HG03457 (cell line): ENCODE measurements at regions not wholly inside any gene's neighbourhood (a gene's known extent, or its start where the extent isn't known, plus 50 kb on each side); places are given as distances from the start of the nearest gene placed in this dataset.

Experiments
- ATAC-seq: cut with Tn5 transposase; IDR thresholded peaks from one replicate; pipeline ENCODE4 v1.9.1; 2021; ENCODE audit warnings: moderate number of reproducible peaks; ENCODE audit not compliant: unreplicated experiment

DNA sequence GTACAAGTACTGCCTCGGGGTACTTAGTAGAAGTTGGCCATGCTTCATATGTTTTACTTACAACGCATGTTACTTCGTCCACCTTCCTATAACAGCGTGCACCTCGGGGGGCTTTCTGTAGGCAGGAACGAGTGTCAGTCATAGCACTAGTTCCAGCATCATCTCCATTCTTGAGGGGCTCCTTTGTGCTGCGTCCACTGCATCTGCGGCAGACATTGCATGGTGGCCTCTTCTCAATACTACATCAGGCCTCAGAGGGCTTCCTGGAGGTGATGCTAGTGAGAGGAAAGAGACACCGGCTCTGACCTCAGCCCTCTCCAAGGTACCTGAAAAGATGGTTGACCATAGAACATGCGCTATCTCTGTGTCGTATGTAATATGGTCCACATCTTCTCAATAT lies 121.2 kb upstream of the RTL1 start:
- ATAC-seq, result no peak

- no peak for ATAC-seq
Measured at GRCh38 chr14:101025131-101025530, 121.6 kb upstream of the RTL1 start.

GRCh38 chr14:101025696-101026095 lies 122.2 kb upstream of the RTL1 start:
- ATAC-seq, result no peak

DNA sequence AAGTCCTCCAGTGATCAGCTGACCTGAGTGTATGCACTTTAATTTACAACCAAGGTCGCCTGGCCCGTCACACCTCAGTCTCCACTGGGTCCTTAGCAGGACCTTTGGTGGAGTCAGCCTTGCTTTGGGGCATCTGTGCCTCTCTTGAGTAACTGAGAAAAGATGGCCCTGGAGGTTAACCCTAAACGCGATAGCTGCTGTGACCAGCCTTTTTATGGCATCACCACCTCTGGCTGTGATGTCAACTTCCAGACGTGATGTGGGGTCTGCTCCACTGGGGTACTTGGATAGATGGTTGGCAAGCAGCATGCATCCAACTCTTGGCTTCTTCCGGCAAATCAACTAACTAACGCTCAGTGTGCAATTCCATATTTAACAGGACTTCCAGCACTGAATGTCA lies 122.8 kb upstream of the RTL1 start:
- no peak for ATAC-seq

GRCh38 chr14:101027291-101027690 lies 123.8 kb upstream of the RTL1 start:
- ATAC-seq, result no peak

DNA sequence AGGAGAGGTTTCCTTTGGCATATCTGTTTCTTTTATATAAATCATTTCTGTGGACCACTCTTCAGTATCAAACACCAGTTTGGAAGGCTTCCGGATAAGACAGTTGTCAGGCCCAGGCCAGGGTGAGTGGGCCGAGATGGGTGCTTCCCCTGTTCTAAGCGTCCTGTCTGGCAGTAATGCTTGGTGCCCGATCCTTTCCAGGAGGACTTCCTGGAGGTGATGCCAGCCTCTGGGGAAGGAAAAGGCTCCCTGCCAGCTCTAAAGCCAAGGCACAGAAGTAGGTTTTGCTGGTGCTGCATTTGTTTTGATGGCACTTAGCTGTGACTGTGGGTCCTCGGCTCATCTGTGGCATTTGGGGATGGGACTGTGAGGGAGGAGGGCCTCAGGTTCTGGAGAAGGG lies 124.4 kb upstream of the RTL1 start:
- no peak for ATAC-seq

DNA sequence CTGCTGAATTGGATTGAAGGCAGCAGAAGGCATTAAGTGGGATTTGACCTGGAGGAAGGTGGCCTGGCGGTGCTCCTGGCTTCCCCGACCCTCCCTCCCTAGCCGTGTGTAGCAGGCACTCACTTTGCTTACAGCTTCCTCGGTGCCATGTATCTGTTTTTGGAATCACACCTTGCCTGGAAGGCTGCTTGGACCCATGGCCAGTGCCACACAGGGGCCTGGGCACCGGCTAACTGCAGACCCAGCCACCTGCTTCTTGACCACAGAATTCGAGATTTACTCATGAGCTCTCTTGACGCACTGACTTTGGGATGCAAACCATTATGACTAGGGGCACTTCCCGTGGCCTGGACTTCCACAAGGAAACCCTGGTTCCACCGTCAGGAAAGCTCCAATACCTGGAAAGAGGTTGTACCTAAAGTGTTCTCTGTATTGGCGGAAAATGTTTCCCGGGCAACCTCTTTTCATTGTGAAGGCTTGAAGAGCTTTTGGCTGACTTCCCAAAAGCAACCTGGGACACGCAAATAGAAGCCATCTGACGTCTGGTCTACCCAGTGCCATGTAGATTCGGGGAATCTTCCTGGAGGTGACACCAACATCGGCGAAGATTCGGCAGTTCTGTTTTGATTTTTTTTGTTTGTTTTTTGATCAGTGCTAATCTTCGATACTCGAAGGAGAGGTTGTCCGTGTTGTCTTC lies 125.6 kb upstream of the RTL1 start:
- no peak for ATAC-seq

DNA sequence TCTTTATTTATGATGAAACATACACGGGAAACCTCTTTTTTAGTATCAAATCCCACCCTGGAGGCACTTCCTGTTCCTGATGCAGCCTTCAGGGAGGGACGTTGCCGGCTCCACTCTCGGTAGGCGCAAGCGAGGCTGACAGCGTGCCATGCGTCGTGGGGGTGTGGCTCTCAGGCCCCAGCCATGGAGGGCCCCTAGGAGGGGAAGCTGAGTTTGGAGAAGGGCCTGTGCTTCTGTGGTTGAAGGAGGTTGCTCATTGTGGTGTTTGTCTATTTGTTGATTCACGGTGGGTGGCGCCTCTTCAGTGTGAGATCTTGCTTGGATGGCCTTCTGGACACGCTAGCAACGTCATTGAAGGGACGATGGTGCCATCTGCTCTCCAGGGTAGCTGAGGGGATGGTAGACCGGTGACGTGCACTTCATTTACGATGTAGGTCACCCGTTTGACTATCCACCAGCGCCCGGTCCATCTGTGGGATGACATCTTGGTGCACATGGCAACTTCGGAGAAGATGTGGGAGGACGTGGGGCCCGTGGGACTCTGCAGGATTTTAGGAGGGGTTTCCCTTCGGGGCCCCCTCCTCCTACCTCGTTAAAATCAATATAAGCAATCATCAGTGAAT lies 126.3 kb upstream of the RTL1 start:
- ATAC-seq, result no peak

DNA sequence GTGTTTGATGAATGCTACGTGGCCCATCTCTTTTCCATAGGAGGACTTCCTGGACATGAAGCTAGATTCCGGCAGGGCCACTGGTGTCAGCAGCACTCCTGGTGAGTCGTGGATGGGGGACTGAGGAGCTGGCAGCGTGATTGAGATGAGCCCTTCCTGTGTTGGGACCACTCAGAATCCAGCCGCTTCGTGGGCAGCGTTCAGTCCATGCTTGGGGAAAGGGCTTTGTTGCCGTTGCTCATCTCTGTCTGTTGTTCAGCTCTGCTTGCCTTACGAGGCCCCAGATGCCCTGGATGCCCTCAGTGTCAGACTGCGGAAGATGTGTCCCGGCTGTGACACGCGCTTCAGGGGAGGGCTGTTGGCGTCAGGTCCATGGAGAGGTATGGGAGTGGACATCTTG lies 127.1 kb upstream of the RTL1 start:
- ATAC-seq, result no peak

- ATAC-seq, result no peak
Measured at GRCh38 chr14:101031186-101031585, 127.7 kb upstream of the RTL1 start.

- no peak for ATAC-seq
Measured at GRCh38 chr14:101031721-101032120, 128.2 kb upstream of the RTL1 start.

DNA sequence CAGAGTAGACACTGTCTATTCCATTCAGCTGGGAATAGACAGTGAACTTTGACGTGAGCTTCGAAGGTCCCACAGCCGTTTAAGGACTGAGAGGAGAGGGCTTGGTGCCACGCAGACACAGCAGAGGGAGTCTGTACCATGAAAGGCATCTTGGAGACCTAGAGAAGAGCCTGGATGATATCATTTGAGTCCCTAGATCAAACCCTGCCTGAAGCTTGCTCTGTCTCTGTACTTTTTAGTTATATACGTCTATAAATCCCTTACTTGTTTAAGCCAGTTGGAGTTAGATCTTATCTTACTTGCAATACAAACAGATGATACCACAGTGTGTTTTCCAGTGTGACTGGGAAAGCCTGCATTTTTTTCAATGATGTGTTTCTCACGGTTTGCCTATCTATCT lies 128.9 kb upstream of the RTL1 start:
- ATAC-seq, result no peak

DNA sequence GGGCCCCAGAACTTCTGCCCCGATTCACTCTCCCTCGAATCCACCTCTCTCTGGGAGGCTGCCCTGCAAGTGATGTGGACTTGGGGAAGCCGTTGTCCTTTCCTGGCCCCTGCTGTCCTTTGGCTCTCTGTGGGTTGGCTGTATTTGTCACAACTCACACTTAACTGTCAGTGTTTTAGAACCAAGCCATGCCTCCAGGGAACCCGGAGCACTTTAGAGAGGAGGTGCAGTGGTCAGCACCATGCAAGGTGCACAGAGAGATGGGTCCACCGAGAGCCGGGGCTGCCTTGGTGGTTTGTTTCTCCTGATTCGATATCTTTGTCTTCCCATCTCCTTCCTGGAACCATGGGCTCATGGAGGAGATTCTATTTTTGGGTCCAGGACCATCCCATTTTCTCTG lies 129.5 kb upstream of the RTL1 start:
- ATAC-seq, result no peak

GRCh38 chr14:101033446-101034165 lies 130.1 kb upstream of the RTL1 start:
- ATAC-seq, result no peak

DNA sequence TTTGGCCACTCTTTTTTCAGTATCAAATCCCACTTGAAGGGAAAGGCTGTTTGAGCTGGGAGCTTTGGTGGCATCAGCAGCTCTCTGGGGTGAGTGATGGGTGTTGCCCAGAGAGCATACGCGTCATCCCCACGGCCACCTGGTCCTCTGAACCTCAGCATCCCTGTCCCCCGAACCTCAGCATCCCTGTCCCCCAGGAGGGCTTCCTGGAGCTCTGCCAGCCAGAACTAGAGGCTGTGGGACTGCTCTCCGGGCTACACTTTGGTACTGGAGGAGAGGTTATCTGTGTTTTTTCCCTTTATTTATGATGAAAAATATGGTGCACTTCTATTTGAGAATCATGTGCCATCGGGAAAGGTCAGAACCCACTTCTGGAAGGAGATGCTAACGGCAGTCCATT lies 131.5 kb upstream of the RTL1 start:
- no peak for ATAC-seq

- no peak for ATAC-seq
Measured at GRCh38 chr14:101035466-101036225, 132.1 kb upstream of the RTL1 start.

GRCh38 chr14:101037021-101037817 lies 133.7 kb upstream of the RTL1 start:
- no peak for ATAC-seq

DNA sequence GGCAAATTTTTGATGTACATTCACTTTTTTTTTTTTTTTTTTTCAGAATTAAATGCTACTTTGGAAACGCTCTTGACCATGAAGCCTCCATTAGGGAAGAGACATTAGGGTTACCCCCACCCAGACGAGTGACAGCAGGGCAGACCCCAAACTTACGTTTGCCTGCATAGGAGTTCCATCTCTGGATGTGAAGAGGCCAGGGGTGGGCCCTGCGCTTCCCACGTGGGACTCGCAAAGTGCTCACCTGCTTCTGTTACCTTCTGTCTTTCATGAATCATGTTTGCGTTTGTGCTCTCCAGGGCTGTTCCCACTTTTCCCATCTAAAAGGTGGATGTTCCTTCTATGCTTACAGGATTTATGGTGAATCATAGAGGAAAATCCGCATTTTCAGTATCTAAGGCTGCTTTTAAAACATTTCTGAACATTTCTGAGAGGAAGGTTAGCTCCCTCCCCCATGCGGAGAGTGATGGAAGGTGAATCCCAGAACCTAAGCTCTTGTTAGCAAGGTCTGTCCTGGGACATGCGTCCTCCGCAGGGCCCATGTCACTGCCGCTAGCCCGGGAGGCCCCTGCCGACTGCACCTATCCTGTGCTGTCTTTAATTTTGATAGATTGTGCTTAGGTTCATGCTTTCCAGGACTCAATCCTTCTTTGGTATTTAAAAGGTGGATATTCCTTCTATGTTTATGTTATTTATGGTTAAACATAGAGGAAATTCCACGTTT lies 135.7 kb upstream of the RTL1 start:
- no peak for ATAC-seq

GRCh38 chr14:101039755-101040138 lies 136.2 kb upstream of the RTL1 start:
- no peak for ATAC-seq
